Heart left ventricle (tissue), 16 donors: ENCODE measurements at regions not wholly inside any gene's neighbourhood (a gene's known extent, or its start where the extent isn't known, plus 50 kb on each side); places are given as distances from the start of the nearest gene placed in this dataset.

Source experiments
- ATAC-seq, 4 donors: fragments of 200-7000 bp; cut with Tn5 transposase; one replicate each; pipeline ENCODE4 v1.9.1; 2020 to 2022; ENCODE audit warnings: moderate library complexity in 4 of 4, mild to moderate bottlenecking in 3 of 4, moderate number of reproducible peaks in 1 of 4
- DNase-seq, 5 donors: peaks; one replicate each; pipeline ENCODE4 v3.0.0-alpha.2; 2020
- H3K27ac ChIP-seq, 12 donors: fragments of 200-600 bp; sonication (generic) in 4 of 12; one replicate each; pipeline versions ENCODE4 v1.5.0 to v1.8.0; 2016 to 2022; ENCODE audit warnings: mild to moderate bottlenecking in 2 of 12
- H3K27me3 ChIP-seq, 9 donors: fragments of 200-600 bp; sonication (generic) in 2 of 9; one replicate each; pipeline versions ENCODE4 v1.5.1 to v1.8.0; 2016 to 2022; ENCODE audit warnings: mild to moderate bottlenecking in 3 of 9
- H3K36me3 ChIP-seq, 9 donors: fragments of 200-600 bp; sonication (generic) in 2 of 9; one replicate each; pipeline versions ENCODE4 v1.5.0 to v1.8.0; 2018 to 2022; ENCODE audit warnings: mild to moderate bottlenecking in 2 of 9
- H3K4me1 ChIP-seq, 12 donors: fragments of 200-600 bp; sonication (generic) in 4 of 12; one replicate each; pipeline versions ENCODE4 v1.5.0 to v1.8.0; 2016 to 2022; ENCODE audit warnings: mild to moderate bottlenecking in 3 of 12
- H3K4me3 ChIP-seq, 12 donors: fragments of 200-600 bp; sonication (generic) in 4 of 12; one replicate each; pipeline versions ENCODE4 v1.5.0 to v1.8.0; 2017 to 2022; ENCODE audit warnings: mild to moderate bottlenecking in 9 of 12, moderate library complexity in 4 of 12
- H3K9me3 ChIP-seq, 12 donors: fragments of 200-600 bp; sonication (generic) in 4 of 12; one replicate each; pipeline versions ENCODE4 v1.5.0 to v1.8.0; 2016 to 2022; ENCODE audit warnings: mild to moderate bottlenecking in 1 of 12
- CTCF ChIP-seq, 12 donors: fragments of 200-600 bp; sonication (generic) in 4 of 12; IDR thresholded peaks; one replicate each; pipeline versions ENCODE4 v1.5.0 to v1.8.0; 2018 to 2022; ENCODE audit warnings: antibody characterized with exemption in 12 of 12, mild to moderate bottlenecking in 5 of 12
- POLR2A ChIP-seq, 2 donors: fragments of 450-650 bp; IDR thresholded peaks; one replicate each; pipeline ENCODE4 v1.6.1; 2017; ENCODE audit warnings: antibody characterized with exemption in 2 of 2, mild to moderate bottlenecking in 2 of 2, moderate library complexity in 2 of 2
- WGBS, 4 donors: extraction: QIAGEN DNeasy Blood & Tissue Kit in 2 of 4; methylation state at CpG; one replicate each; pipeline versions ENCODE4 v1.1.5 to v1.1.7; 2013 to 2018; 5-methylcytosine and 5-hydroxymethylcytosine counted together
- intact Hi-C, 10 donors: fragments of 100-400 bp; cut with DNase I; formaldehyde crosslinking; loops; one replicate each; pipeline versions ENCODE4 v1.11.1 to v1.14.2; 2022
- donor health status: ischemic (EF 13 %, LVEDD 7.1; RV severe dilation, severe dysfunction).
- donor health status: healthy with polysubstance abuse.
- donor health status: DM: no; HTN: yes; CAD: no.
- donor health status: DM: no; HTN: no; CAD: no.
- donor health status: ischemic (EF 25% LVEDD 6.9; RV normal size, moderate dysfunction).
- donor health status: ischemic (EF 25% LVEDD 5.7; RV mildly dilated, moderate dysfunction).
- donor health status: healthy.
- donor health status: DM: yes; HTN: yes; CAD: no.
- donor health status: ischemic (EF 35%, LVEDD 5.7; RV mildly dilated, moderate dysfunction).
- donor health status: nonischemic (EF 11% LVEDD 7.7; RV severe dilation, severe dysfunction).
- donor health status: DM: yes; HTN: yes; CAD: no.
- donor health status: PGD.
- donor health status: ischemic (EF 29% LVEDD 5.4; RV normal size, mild dysfunction).
- donor health status: nonischemic (EF 23%, LVEDD 6.1; RV moderate dilation, normal function).

DNA sequence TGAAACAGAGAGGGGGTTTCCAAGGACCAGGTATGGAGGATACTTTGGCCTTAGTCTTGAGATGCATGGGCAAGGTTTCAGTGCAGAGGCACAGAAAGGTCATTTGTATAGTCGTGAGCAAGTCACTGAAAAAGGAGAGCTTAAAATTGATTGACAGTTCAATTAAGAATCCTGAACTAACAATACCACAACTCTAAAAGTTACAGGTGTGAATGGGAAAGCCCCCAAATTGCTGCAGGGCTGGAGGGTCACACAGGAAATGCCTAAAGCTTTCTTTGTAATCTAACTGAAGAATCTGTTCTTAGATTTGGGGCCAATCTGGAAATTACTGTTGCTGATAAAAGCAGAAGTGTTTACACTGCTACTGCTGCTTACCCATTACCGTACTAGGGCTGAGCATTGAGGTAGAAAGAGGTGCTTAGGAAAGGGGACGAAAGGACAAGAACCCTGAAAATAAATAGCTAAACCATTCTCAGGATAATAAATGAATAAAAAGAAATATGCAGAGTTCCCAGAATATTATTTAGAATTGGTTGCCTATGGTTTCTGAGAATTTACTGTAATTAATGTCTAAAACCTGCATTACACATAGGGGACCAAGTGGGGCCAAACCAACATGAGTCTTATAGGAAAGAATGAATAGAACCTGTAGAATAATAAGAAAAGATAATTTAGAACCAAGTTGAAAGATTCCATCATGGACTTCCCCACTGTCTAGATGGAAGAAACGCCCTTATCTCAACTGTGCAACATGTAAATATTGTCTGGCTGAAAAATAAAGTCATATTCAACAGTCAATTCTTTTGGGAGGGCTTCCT lies 91.9 kb upstream of the PPP1R2C start:
- DNase-seq: no peak
- 54 to 83% (median 71%) methylated on average over 4 of the region's 4 CpGs for WGBS, 4 donors
- ATAC-seq: no peak

GRCh38 chrX:42886519-42886918 lies 108.6 kb upstream of the PPP1R2C start:
- ATAC-seq (no peak), DNase-seq (no peak)
- Histone ChIP-seq H3K27me3 (no peaks in the 10 kb centered on the region), H3K4me1 (no peaks in the 10 kb centered on the region), H3K4me3 (no peak overlapping the region), H3K9me3 (no peaks in the 10 kb centered on the region), H3K36me3 (no peaks in the 10 kb centered on the region), H3K27ac (no peak overlapping the region)
- intact Hi-C loops: no loop called here
- TF ChIP-seq POLR2A (IDR thresholded peaks at IDR 0.05) (no peak), CTCF (IDR thresholded peaks at IDR 0.05) (no peak)

More for the DNA sequence above, 91.9 kb upstream of the PPP1R2C start:
- H3K4me1 ChIP-seq: no peaks in the 10 kb centered on the region
- no peak overlapping the region for H3K4me3 ChIP-seq
- H3K27ac ChIP-seq: no peak overlapping the region
- H3K27me3 ChIP-seq: no peaks in the 10 kb centered on the region
- H3K36me3 ChIP-seq: no peaks in the 10 kb centered on the region
- no peak for TF ChIP-seq CTCF (IDR thresholded peaks at IDR 0.05)
- no peak for TF ChIP-seq POLR2A (IDR thresholded peaks at IDR 0.05)
- no peaks in the 10 kb centered on the region for H3K9me3 ChIP-seq
- intact Hi-C loops: no loop called here

DNA sequence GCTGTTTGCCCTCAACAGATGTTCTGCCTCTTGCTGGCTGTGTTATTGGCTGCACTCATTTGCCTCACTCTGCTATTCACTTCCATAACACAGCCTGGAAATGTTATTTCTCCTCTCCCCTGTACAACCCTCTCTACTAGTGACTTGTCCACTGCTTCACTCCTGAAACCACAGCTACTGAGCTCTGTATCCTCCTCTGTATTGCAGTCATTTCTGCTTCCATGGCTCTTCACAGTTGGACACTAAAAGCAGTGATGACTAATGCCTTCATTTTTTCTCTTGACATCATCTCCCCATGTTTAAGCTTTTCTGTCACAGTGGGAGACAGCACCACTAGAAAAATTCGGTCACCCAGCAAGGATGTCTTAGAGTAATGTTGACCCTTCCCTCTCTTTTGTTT lies 123.0 kb upstream of the PPP1R2C start:
- intact Hi-C loops: no loop called here
- Histone ChIP-seq H3K4me1 (no peaks in the 10 kb centered on the region), H3K9me3 (no peaks in the 10 kb centered on the region), H3K27ac (no peak overlapping the region), H3K36me3 (no peaks in the 10 kb centered on the region), H3K27me3 (no peaks in the 10 kb centered on the region), H3K4me3 (no peak overlapping the region)
- TF ChIP-seq CTCF (IDR thresholded peaks at IDR 0.05) (no peak), POLR2A (IDR thresholded peaks at IDR 0.05) (no peak)
- ATAC-seq (no peak), DNase-seq (no peak)
- 37 to 68% (median 55%) methylated on average over 1 of the region's 1 CpG for WGBS, 4 donors

- no peaks in the 10 kb centered on the region for H3K4me1 ChIP-seq
- intact Hi-C loops: no loop called here
- H3K9me3 ChIP-seq: no peaks in the 10 kb centered on the region
- ATAC-seq: no peak
- no peak overlapping the region for H3K27ac ChIP-seq
- no peak overlapping the region for H3K4me3 ChIP-seq
- no peak for TF ChIP-seq CTCF (IDR thresholded peaks at IDR 0.05)
- H3K27me3 ChIP-seq: no peaks in the 10 kb centered on the region
- no peak for DNase-seq
- H3K36me3 ChIP-seq: no peaks in the 10 kb centered on the region
Observed at GRCh38 chrX:42902513-42902912, 124.5 kb upstream of the PPP1R2C start.
